ENCODE measurements at regions not wholly inside any gene's neighbourhood (a gene's known extent, or its start where the extent isn't known, plus 50 kb on each side); places are given as distances from the start of the nearest gene placed in this dataset.

DNA sequence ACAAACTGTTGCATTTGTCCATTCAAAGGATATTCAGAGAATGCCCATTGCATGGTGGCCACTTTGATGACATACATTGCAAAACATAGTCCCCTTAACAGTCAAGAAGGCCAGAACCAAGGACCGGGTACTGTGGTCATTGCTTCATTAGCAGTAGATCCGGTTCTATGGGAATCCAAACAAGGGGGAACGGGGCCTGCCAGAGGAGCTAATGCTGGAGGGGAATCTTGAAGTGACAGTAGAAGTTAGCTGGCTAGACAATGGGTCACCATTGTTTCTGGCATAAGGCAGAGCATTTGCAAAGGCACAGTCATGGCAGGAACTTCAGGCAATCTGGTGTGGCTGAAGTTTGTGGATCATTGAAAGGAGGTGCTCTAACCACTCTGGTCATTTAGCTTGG lies 279.7 kb downstream of the SS18 start:
- DNase-seq (ENCODE audit: low spot score): no peak

DNA sequence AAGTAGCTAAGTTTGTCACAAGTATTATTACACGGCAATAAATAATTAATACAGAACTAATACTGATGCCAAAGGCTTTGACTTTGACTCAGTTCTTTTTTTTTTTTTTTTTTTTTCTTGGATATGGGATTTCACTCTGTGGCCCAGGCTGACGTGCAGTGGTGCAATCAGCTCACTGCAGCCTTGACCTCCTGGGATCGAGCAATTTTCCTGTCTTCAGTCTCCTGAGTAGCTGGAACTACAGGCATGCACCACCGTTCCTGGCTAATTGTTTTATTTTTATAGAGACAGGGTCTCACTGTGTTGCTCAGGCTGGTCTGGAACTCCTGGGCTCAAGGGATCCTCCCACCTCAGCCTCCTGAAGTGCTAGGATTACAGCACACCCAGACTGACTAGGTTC lies 284.5 kb downstream of the SS18 start:
- no peak for DNase-seq (ENCODE audit: low spot score)

DNA sequence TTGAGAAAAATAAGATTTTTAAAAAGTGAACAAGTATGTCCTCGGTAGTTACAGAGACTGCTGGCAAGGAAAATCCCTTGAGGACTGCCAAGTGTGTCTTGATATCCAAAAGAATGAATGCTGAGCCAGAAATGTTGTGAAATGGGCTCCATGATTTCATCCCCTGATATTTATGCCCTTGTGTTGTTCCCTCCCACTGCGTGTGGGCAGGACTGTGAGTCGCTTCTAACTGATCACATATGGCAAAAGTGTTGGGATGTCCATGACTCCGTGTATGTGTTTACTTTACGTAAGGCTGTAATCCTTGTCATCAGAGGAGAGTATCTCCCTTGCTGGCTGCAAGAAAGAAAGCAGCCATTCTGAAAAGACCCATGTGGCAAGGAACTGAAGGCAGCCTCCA lies 285.1 kb downstream of the SS18 start:
- peak; percentile 15 for DNase-seq (ENCODE audit: low spot score)

DNA sequence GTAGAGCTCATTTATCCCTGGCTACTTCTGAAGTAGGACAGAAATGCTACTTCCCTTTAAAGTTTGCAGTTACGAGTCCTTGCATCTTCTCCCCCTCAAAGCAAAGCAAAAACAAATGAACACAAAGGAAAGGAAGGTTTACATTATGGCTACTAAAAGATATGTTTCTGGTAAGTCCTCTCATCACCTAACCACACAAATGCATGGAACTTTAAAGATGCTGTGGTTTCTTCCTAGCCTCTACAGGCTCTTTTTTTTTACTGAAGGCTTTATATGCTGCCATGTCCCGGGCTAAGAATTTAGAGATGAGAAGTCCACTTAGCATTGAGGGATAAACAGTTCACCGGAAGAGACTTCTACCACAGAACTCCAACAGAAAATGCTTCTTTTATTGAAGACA lies 291.2 kb downstream of the SS18 start:
- no peak for DNase-seq (ENCODE audit: low spot score)

DNA sequence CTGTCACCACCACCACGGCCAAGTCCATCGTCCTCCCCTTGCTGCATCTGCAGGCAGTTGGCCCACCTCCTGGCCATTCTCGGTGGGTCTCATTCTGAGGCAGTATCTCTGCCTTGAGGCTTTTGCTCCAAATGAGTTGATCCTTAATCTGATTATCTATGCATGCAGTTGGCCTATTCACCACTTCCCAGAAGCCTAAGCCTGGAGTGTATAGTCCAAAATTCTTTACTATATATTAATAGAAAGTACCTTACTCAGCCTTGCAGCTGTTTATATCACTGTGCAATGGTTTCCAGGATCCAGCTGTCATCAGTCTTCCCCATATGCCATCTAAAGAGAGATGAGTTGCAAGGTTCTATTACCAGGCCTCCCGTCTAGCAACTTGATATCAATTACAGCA lies 292.4 kb downstream of the SS18 start:
- DNase-seq (ENCODE audit: low spot score): no peak

DNA sequence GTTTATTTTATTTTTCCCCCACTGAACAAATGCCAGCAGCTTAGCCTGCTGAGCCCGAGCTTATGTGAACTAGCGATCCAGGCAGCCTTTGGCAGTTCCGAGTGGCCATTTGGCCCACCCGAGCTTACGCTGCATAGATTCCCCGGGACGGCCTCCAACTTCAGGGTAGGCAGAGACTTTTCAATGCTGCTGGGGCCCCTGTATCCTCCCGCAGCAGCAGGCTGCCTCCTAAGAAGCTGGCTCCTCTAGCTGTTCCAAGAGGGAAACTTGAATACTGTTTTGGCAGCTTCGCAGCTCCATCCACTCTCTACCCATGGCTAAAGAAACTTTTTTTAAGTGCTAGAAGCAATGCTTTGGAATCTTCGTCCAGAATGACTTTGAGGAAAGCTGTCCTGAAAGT lies 295.2 kb downstream of the SS18 start:
- DNase-seq (ENCODE audit: low spot score): peak; percentile 40

DNA sequence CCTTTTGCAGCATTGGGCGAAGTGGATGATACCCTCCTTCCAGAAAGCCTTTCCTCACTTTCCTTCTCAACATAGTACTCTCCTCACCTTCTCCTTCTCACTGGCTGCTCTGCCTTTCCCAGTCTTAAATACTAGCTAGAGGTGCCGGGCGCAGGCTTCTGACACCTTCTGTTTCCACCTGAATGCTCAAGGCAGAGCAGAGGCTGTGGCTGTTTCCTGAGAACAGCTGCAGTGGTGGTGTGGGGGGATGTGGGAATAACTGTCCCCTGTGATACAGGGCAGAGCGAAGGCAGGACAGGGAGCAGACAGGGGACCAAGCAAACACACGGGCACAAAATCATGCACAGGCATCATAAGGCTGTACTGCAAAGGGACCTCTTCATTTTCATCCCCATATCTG lies 303.1 kb downstream of the SS18 start:
- DNase-seq (ENCODE audit: low spot score): no peak

DNA sequence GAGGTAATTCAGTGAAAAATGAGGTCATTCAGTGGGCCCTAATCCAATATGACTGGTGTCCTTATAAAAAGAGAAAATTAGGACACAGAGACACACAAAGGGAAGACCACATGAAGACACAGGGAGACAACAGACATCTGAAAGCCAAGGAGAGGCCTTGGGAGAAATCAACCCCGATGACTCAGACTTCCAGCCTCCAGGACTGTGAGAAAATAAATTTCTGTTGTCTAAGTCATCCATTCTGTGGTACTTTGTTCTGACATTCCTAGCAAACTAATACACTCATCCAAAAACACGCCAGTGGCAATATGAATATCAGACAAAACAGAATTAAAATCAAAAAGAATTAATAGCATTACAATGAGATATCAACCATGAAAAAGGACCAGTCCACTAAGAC lies 303.7 kb downstream of the SS18 start:
- no peak for DNase-seq (ENCODE audit: low spot score)

DNA sequence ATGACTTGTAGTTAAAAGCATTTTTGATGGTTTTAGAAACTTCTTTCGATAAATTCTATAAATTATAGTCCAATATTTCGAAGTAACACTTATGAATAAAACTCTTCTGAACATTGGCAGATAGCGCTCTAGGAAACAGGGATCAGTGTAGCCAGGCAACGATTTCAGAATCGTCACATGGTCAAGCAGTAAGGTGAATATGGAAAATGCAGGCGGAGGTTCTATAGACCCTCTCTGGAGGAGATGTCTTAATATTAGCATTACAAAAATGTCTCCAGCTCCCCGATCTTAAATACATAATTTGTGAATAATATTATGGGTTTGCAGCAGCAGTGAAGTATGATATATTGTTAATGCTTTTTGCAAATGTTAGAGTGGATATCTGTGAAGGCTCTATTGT lies 310.3 kb downstream of the SS18 start:
- no peak for DNase-seq (ENCODE audit: low spot score)

DNA sequence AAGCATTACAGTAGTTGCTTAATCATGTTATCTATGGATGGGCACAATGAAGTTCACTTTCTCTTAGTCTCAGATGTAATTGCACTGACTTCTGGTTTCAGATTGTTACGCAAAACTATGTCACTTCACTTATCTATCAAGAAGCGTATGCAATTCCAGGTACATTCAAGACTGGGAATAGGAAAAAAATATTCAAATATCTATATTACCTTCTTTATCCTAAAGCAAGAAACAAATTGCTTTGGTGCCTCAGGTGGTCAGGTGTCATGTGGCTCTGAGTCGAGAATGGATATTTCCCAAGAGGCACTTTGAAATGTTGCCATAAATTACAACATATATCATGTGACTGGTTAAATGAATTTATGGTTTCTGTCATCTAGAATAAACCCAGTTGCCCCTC lies 318.6 kb downstream of the SS18 start:
- DNase-seq (ENCODE audit: low spot score): no peak

DNA sequence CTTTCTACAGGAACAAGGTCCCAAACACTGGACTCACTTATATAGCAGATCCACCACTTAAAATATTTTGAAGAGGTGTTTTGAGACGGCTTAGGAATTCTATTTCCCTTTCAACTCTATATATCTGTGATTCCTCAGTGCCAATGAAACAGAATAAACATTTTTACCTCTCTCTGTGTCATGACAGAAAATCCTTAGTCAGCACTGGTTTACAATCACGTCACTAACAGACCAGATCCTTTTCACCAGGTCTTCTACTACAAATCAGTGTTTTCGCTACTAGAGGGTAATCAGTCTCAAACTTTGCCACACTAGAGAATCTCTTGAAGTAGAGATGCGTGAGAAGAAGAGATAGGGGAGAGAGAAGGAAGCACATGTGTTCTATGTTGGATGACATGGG lies 325.6 kb downstream of the SS18 start:
- DNase-seq (ENCODE audit: low spot score): no peak

DNA sequence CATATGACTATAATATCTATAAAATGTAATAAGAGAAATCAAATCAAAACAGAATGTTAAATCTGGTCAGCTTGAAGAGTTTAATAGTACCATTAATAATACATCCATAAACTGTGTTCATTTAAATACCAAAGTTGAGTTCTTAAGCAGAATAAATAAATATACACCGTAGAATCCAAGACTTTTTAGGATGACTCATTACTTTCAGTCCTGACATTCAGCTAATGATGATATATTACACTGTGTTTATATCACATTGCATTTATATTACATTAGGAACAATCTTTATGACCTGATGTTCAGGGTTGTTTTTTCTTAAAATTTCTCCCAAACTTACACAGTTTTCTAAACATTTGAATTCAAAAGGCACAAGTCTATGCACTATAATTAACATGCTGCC lies 331.3 kb downstream of the SS18 start:
- no peak for DNase-seq (ENCODE audit: low spot score)

DNA sequence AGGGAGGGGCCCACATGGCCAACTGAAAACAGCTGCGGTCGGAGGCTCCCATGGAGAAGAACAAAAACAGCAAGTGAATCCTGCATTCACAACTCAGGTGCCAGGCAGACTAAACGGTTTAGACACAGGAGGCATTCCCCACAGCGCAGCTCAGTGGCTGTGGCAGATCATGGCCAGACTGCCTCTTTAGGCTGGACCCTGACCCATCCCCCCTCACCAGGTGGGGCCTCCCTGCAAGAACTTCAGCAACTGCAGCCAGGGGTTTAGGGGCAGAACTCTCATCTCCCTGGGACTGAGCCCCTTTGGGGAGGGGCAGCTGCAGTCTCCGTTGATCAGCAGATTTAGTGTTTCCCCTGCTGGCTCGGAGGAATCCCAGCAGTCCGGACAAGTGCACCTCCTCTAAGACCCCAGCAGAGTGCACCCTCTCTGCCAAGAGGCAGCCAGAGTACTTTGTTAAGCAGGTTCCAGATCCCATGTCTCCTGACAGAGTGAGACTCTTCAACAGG lies 346.7 kb downstream of the SS18 start:
- DNase-seq (ENCODE audit: low spot score): no peak

DNA sequence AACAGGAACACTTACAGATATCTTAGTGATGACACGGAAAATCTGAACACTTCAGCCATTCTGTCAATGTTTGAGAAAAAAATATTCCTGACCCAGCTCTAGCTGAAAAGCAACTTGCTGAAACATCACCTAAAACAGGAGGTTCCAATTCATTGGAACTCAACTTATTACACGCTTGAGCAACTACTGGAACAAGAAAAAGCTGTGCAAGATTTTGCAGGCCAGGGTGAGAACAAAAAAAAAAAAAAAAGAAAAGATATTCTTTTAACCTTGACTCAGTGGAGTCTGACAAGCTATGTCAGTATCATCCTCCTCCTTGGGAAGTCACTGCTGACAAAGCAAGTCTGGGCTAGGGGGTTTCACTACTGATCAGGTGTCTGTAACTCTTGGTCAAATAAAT lies 351.0 kb downstream of the SS18 start:
- no peak for DNase-seq (ENCODE audit: low spot score)

DNA sequence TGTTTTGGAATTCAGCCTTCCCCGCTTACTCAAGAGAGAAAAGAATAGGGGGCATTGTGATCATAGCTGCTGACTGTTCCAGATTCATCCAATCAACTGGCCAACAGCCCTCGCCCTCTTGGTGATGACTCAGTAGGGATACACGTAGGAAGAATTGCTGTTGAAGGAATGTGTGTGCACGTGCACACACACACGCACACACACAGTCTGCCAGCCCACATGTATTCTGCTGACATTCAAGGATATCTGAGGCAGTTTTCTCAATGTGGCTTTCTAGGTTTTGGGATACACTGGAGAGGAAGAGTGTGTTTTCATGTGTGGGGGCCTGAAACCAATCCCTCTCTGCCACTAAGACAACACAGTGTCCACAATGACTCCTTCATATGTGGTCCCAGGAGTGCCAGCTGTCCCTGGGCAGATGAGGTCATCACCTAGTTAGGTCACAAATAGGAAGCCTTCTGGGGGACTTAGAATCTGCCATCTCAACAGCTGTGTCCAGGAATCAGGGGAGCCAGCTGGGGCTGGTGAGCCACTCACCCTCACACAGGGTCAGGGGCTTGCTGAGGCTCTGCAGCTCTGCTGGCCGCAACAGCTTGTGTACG lies 352.6 kb downstream of the SS18 start:
- peak; percentile 30 for DNase-seq (ENCODE audit: low spot score)

DNA sequence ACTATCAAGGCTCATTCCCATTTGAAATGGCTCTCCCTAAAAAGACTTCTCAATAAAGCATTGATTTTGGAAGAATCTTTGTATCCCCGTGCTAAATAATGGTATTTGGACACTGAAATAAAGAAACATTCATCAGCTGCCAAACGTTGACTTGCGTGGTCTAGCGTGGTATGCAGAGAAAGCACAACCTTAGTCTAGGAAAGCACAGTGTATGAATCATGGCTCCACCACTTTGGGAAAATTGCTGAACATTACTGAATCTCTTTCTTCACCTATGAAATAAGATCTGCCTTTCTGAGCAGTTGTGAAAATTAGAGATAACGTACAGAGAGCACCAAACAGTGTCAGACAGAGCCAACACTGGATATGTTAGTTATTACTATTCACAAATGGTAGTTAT lies 353.9 kb downstream of the SS18 start:
- DNase-seq (ENCODE audit: low spot score): peak; percentile 4

DNA sequence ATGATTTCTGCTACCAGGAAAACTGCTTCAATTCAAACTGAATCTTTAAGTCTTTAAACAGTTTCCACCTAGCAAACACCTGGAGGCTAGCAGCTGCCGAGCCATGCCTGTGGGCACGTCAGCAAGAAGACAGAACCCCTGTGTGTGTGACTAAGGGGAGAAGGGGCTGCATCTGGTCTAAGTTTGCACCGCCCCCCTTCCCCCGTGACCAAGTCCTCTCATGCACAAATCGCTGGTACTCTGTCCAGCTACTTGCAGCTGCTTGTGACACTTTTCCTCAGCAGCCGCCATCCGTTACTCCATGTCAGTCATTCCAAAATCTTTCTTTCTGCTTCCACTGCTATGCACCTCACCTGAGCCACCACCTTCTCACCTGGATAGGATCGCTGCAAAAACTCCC lies 355.0 kb downstream of the SS18 start:
- DNase-seq (ENCODE audit: low spot score): no peak

DNA sequence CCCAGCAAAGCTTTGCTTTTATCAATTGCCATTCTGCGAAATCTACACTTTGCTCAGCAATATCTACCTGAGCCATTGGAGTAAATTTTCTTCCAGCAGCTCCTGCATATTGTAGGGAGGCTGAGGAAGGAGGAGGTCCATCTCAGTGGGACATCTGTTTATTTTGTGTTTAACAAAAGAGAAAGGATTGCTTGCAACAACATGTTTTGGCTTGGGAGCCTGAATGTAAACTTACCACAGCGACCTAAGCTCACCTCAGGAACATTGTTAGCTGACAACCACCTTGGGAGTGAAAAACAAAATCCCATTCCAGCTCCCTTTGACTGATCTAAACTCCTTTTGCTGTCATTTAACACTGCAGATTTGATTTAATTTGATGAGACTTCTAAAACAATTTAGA lies 356.1 kb downstream of the SS18 start:
- no peak for DNase-seq (ENCODE audit: low spot score)

DNA sequence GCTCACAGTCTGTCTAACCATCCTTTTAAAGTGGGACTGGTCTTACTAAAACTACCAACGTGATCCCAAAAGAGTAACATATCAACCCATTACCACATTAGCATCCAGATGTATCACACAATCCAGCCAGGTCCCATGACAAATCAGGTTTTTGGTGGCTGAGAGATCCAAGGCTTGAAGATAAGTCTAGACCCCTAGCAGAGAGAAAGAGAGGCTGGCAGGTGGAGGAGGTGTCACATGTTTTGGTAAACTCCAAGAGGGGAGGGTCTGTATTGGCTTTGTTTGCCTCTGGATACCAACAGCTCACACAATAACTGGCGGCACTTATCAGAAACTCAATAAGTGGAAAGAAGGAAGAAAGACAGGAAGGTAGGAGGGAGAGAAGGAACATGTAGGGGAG lies 357.6 kb downstream of the SS18 start:
- DNase-seq (ENCODE audit: low spot score): no peak

DNA sequence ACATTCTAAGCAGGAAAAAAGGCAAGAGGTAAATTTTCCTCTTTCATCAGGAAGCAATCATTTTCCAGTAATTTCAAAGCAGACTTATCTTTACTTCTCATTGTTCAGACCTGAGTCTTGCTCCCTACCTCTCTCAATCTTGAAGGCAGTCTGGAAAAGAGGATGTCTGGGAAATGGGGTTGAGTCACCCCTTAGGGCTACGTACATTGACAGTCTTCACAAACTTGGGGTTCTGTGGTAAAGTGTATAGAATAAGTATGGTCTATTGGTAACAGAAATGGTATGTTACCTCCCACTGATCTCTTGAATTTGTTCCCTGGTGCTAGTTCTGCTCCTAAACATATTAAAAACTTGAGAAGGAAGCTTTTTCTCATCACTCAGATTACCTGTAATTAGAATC lies 361.3 kb downstream of the SS18 start:
- DNase-seq (ENCODE audit: low spot score): no peak

DNA sequence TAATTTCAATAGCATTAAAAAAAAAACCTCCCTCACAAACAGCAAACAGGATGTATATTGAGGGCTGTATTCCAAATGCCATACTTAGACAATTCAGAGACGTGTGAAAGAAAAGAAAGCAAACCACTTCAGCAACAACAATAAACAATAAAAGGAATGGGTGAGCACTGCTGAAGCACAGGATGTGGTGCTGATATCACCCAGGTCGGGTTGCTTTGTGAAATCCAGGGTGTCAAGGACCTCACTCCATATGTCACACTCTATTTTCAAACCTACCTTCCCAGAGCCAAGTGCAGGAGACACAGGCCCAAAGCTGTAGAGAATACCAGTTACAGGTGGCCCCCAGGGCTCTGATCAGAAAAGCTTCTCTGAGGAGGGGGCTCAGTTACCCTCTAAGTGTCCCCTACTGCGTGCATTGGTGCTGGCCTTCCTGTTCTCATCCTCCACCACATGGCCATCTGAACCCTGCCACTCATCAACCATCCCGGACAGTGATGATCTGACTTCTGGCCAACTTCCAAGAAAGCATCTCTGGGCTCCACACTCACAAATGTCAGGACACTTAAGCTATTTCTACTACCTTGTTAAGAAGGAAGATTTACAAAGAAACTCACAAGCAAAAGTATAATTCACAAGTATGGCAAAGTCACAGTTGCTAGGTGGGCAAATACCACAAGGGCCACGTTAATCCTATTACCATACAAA lies 363.0 kb downstream of the SS18 start:
- DNase-seq (ENCODE audit: low spot score): no peak

DNA sequence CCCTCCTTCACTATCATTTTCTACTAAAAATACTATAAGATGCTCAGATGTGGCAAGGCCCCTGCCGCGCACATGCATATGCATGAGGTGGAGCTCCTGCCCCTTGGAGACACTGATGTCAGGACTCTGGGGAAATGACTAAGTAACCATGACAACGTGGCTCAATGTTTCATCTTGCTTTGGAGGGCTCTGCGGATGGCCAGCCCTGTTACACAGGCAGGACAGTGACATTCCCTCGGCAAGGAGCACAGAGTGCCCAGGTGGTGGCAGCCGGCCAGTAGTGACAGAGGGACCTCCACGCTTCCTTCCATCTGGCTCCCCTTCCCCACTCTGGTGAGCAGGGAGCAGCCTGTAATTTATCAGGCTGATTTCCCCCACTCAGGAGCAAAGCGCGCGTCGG lies 364.1 kb downstream of the SS18 start:
- DNase-seq (ENCODE audit: low spot score): no peak

DNA sequence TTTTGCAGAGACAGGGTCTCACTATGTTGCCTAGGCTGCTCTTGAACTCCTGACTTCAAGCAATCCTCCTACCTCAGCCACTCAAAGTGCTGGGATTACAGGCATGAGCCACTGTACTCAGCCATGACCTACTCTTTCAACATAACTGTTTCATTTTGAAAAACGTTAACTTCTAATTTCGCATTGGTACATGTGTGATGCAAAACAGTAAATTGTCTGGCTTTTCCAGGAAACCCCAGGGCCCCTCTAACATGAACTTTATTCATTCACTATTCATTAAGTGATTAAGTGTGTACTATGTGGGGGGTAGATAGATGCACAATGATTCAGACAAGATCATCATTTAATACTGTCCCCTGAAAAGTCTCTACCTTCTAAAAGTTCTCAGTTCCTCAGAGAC lies 364.9 kb downstream of the SS18 start:
- DNase-seq (ENCODE audit: low spot score): no peak

DNA sequence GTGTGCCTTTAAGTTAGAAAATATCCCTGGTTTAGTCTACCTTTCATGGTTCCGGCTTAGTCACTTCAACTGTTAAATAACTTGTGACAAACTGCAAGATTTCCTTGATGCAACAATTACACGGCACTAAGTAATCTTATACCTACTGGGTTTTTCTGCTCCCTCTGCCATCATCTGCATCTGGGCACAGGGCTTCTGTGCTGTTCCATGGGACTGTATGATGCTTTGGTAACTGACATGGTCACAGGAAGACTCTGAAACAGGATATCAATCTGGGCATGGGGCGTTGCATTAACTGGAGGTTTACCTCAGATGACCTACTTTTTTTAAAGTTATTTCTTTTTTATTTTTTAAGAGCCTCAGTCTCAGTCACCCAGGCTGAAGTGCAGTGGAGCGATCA lies 365.4 kb downstream of the SS18 start:
- no peak for DNase-seq (ENCODE audit: low spot score)
